Osteoblast (primary cell): ENCODE measurements at regions not wholly inside any gene's neighbourhood (a gene's known extent, or its start where the extent isn't known, plus 50 kb on each side); places are given as distances from the start of the nearest gene placed in this dataset.

ENCODE experiments used
- DNase-seq: peaks from one replicate; pipeline ENCODE4 v3.0.0; 2011; ENCODE audit warnings: low spot score, mixed read lengths; ENCODE audit not compliant: insufficient read length; ENCODE audit errors: missing footprints
- H2AFZ ChIP-seq: 2 replicates; pipeline ENCODE4 v1.6.0; 2011; ENCODE audit warnings: mild to moderate bottlenecking, low read length
- H3K27ac ChIP-seq: 2 replicates; pipeline ENCODE4 v1.5.1; 2011; ENCODE audit warnings: mild to moderate bottlenecking, low read depth, low read length, moderate library complexity
- H3K27me3 ChIP-seq: 2 replicates; pipeline ENCODE4 v1.6.0; 2012; ENCODE audit warnings: mild to moderate bottlenecking, control low read depth, inconsistent platforms, low read length, moderate library complexity; ENCODE audit not compliant: insufficient read depth
- H3K36me3 ChIP-seq: 2 replicates; pipeline ENCODE4 v1.5.1; 2011; ENCODE audit warnings: mild to moderate bottlenecking, low read length, control low read depth, moderate library complexity; ENCODE audit not compliant: insufficient read depth
- H3K4me1 ChIP-seq: 2 replicates; pipeline ENCODE4 v1.5.1; 2011; ENCODE audit warnings: mild to moderate bottlenecking, low read length, control low read depth, moderate library complexity; ENCODE audit not compliant: insufficient read depth
- H3K4me2 ChIP-seq: 2 replicates; pipeline ENCODE4 v1.6.0; 2011; ENCODE audit warnings: mild to moderate bottlenecking, low read length; ENCODE audit not compliant: insufficient read depth
- H3K4me3 ChIP-seq: fragments of 200-600 bp; sonication (generic); 3 replicates; pipeline ENCODE4 v1.5.1; 2012; ENCODE audit warnings: mild to moderate bottlenecking, low read length, inconsistent platforms; ENCODE audit not compliant: insufficient read depth
- H3K79me2 ChIP-seq: 2 replicates; pipeline ENCODE4 v1.6.0; 2012; ENCODE audit warnings: mild to moderate bottlenecking, low read length, control low read depth, inconsistent platforms; ENCODE audit not compliant: insufficient read depth
- H3K9me3 ChIP-seq: 2 replicates; pipeline ENCODE4 v1.5.1; 2011; ENCODE audit warnings: low read depth, low read length, control low read depth
- H4K20me1 ChIP-seq: 2 replicates; pipeline ENCODE4 v1.6.0; 2012; ENCODE audit warnings: mild to moderate bottlenecking, low read length, control low read depth; ENCODE audit not compliant: insufficient read depth
- CTCF ChIP-seq: IDR thresholded peaks from 2 replicates; pipeline ENCODE4 v1.5.1; 2011; ENCODE audit warnings: mild to moderate bottlenecking, low read depth, low read length, moderate library complexity; ENCODE audit errors: extremely low read depth

DNA sequence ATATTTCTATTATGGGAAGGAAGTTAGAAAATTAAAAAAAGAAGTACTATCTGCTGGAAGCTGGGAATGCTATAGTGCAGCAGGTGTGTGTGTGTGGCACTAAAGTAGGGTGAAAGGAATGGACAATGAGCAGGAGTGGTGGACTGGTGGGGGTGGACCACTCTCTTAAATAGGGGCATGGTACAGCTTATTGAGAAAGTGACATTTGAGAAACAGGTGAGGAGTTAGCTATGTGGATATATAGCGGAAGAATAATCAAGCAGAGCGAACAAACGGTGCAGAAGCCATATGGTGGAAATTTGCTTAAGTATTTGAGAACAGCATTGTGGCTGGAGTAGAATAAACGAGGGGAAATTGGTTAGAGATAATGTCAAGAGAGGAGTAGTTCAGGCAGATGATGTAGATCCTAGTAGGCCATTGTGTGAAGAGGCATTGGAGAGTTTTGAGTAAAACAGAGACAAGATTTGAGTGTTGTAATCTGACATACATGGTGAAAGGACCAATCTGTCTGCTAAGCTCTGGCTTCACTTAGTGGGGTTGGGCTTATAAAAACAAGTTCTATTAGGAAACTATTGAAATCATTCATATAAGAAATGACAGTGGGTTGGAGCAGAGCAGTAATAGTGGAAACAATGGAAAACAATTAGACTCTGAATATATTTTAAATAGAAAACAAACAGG is 149.2 kb upstream of the SYT10 start:
- H3K4me3 ChIP-seq = no peak overlapping the region
- H3K27ac ChIP-seq = peak overlapping the region; percentile 65
- no peak overlapping the region for H3K4me2 ChIP-seq
- DNase-seq = no peak
- peaks cover 2% of the 10 kb centered on the region for H3K9me3 ChIP-seq
- no peaks in the 10 kb centered on the region for H4K20me1 ChIP-seq
- no peak for TF ChIP-seq CTCF
- H3K36me3 ChIP-seq = no peaks in the 10 kb centered on the region
- H3K4me1 ChIP-seq = no peaks in the 10 kb centered on the region
- no peaks in the 10 kb centered on the region for H3K79me2 ChIP-seq
- no peaks in the 10 kb centered on the region for H3K27me3 ChIP-seq
- H2AFZ ChIP-seq = no peak overlapping the region

- peaks cover 2% of the 10 kb centered on the region for H3K9me3 ChIP-seq
- no peak for TF ChIP-seq CTCF
- no peaks in the 10 kb centered on the region for H3K36me3 ChIP-seq
- no peak overlapping the region for H2AFZ ChIP-seq
- H4K20me1 ChIP-seq = no peaks in the 10 kb centered on the region
- no peak overlapping the region for H3K27ac ChIP-seq
- H3K4me2 ChIP-seq = no peak overlapping the region
- no peak overlapping the region for H3K4me3 ChIP-seq
- no peaks in the 10 kb centered on the region for H3K79me2 ChIP-seq
- no peak for DNase-seq
- no peaks in the 10 kb centered on the region for H3K4me1 ChIP-seq
- no peaks in the 10 kb centered on the region for H3K27me3 ChIP-seq
Observed at GRCh38 chr12:33589576-33590114, 150.0 kb upstream of the SYT10 start.

DNA sequence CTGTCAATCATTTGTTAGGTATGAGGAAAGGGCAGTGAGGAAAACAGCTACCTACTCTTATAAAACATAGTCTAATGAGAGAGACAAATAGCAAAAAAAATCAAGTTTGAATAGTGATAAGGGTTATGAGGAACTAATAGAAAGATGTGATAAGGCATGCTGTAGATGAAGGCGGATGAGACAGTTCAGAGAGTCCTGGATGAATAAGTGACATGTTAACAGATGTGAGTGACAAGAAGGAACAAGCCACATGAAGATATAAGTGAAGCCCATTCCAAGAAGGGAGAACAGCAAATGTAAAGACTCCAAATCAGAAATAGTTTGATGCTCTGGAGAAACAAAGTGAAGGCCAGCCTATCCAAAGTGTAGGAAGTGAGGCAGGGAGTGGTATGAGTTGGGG is 154.1 kb upstream of the SYT10 start:
- peaks cover 2% of the 10 kb centered on the region for H3K9me3 ChIP-seq
- no peak for TF ChIP-seq CTCF
- H3K4me1 ChIP-seq = no peaks in the 10 kb centered on the region
- H3K4me3 ChIP-seq = no peak overlapping the region
- no peak overlapping the region for H2AFZ ChIP-seq
- no peaks in the 10 kb centered on the region for H4K20me1 ChIP-seq
- DNase-seq = no peak
- H3K79me2 ChIP-seq = no peaks in the 10 kb centered on the region
- H3K27ac ChIP-seq = no peak overlapping the region
- no peaks in the 10 kb centered on the region for H3K36me3 ChIP-seq
- H3K27me3 ChIP-seq = no peaks in the 10 kb centered on the region
- no peak overlapping the region for H3K4me2 ChIP-seq

- Histone ChIP-seq H3K4me3 (no peak overlapping the region), H3K79me2 (no peaks in the 10 kb centered on the region), H4K20me1 (no peaks in the 10 kb centered on the region), H3K4me1 (no peaks in the 10 kb centered on the region), H3K4me2 (no peak overlapping the region), H3K9me3 (peaks cover 2% of the 10 kb centered on the region), H3K27ac (no peak overlapping the region), H2AFZ (no peak overlapping the region), H3K36me3 (no peaks in the 10 kb centered on the region), H3K27me3 (no peaks in the 10 kb centered on the region)
- TF ChIP-seq CTCF = no peak
- DNase-seq = no peak
Observed at GRCh38 chr12:33596061-33596460, 156.4 kb upstream of the SYT10 start.
